C4-2B (cell line): ENCODE measurements at regions not wholly inside any gene's neighbourhood (a gene's known extent, or its start where the extent isn't known, plus 50 kb on each side); places are given as distances from the start of the nearest gene placed in this dataset.
A peak's percentile ranks its signal among the peaks of the same experiment; 100 is the strongest.

Source experiments
- H3K27ac ChIP-seq: fragments of 450-650 bp; 2 replicates; pipeline ENCODE4 v1.5.1; 2017
- CTCF ChIP-seq: fragments of 450-650 bp; conservative IDR thresholded peaks from 2 replicates; pipeline ENCODE4 v1.5.1; 2017; ENCODE audit warnings: mild to moderate bottlenecking
- ZFX ChIP-seq: fragments of 450-650 bp; IDR thresholded peaks from 2 replicates; pipeline ENCODE4 v1.6.1; 2017

GRCh38 chr4:125780164-125780563, 465.4 kb downstream of the FAT4 start:
- H3K27ac ChIP-seq = no peak overlapping the region
- TF ChIP-seq CTCF (no peak), ZFX (no peak)

GRCh38 chr4:125780747-125781146, 466.0 kb downstream of the FAT4 start:
- TF ChIP-seq ZFX (no peak), CTCF (no peak)

GRCh38 chr4:125781651-125782050, 466.9 kb downstream of the FAT4 start:
- no peak for TF ChIP-seq ZFX
- TF ChIP-seq CTCF = no peak
- no peak overlapping the region for H3K27ac ChIP-seq

More at GRCh38 chr4:125780747-125781146, 466.0 kb downstream of the FAT4 start:
- no peak overlapping the region for H3K27ac ChIP-seq

- no peak overlapping the region for H3K27ac ChIP-seq
- TF ChIP-seq CTCF = no peak
- TF ChIP-seq ZFX = no peak
These were observed 470.0 kb downstream of the FAT4 start for GRCh38 chr4:125784741-125785140.

- TF ChIP-seq ZFX = no peak
- TF ChIP-seq CTCF = peak; percentile 8; the same call in 1 of the 2 replicates
- H3K27ac ChIP-seq = no peak overlapping the region
These were observed 473.0 kb downstream of the FAT4 start for GRCh38 chr4:125787707-125788106.

- no peak for TF ChIP-seq CTCF
- TF ChIP-seq ZFX = no peak
These were observed 474.3 kb downstream of the FAT4 start for GRCh38 chr4:125789023-125789422.

GRCh38 chr4:125791896-125792295, 477.1 kb downstream of the FAT4 start:
- H3K27ac ChIP-seq = no peak overlapping the region
- TF ChIP-seq ZFX = no peak
- TF ChIP-seq CTCF = no peak

More at GRCh38 chr4:125789023-125789422, 474.3 kb downstream of the FAT4 start:
- no peak overlapping the region for H3K27ac ChIP-seq
